ENCODE measurements at regions not wholly inside any gene's neighbourhood (a gene's known extent, or its start where the extent isn't known, plus 50 kb on each side); places are given as distances from the start of the nearest gene placed in this dataset.

GRCh38 chr7:80039251-80039884 lies 95.3 kb upstream of the GNAI1 start:
- H3K4me3 Mint-ChIP-seq, result no peak overlapping the region
- H3K9ac ChIP-seq, result no peak overlapping the region
- no peaks in the 10 kb centered on the region for H3F3A ChIP-seq (ENCODE audit: low read depth)
- no peaks in the 10 kb centered on the region for H3K9me3 Mint-ChIP-seq
- no peaks in the 10 kb centered on the region for H4K20me1 ChIP-seq (ENCODE audit: low read depth)
- H3K4me1 Mint-ChIP-seq, result no peaks in the 10 kb centered on the region
- H2AFZ ChIP-seq (replicated peaks), result no peak overlapping the region
- no peaks in the 10 kb centered on the region for H3K27me3 ChIP-seq
- no peak for DNase-seq (ENCODE audit: low spot score)
- no peaks in the 10 kb centered on the region for H3K36me3 ChIP-seq
- no peaks in the 10 kb centered on the region for H3K36me3 Mint-ChIP-seq
- H3K4me1 ChIP-seq, result no peaks in the 10 kb centered on the region
- no peaks in the 10 kb centered on the region for H3K27me3 Mint-ChIP-seq (ENCODE audit: insufficient read depth, low read depth)
- TF ChIP-seq CTCF (IDR thresholded peaks at IDR 0.05) (no peak), EZH2 (IDR thresholded peaks at IDR 0.05) (no peak)
- H3K4me3 ChIP-seq, result no peak overlapping the region
- no peak overlapping the region for H3K27ac ChIP-seq
- no peak overlapping the region for H3K4me2 ChIP-seq
- H3K27ac Mint-ChIP-seq, result no peak overlapping the region
- no peaks in the 10 kb centered on the region for H3K9me3 ChIP-seq (ENCODE audit: low read depth)
- no peaks in the 10 kb centered on the region for H3K79me2 ChIP-seq (ENCODE audit: low read depth)

- H3K27ac Mint-ChIP-seq, result no peak overlapping the region
- H3K4me1 Mint-ChIP-seq, result no peaks in the 10 kb centered on the region
- H3K79me2 ChIP-seq (ENCODE audit: low read depth), result no peaks in the 10 kb centered on the region
These were observed 96.9 kb upstream of the GNAI1 start for GRCh38 chr7:80037689-80038088.

GRCh38 chr7:80036107-80036506 lies 98.5 kb upstream of the GNAI1 start:
- H3K9me3 ChIP-seq (ENCODE audit: low read depth), result no peaks in the 10 kb centered on the region
- no peak for DNase-seq (ENCODE audit: low spot score)
- no peak overlapping the region for H3K9ac ChIP-seq
- H3K27ac Mint-ChIP-seq, result no peak overlapping the region
- no peaks in the 10 kb centered on the region for H4K20me1 ChIP-seq (ENCODE audit: low read depth)
- H3K36me3 Mint-ChIP-seq, result no peaks in the 10 kb centered on the region
- H3K4me3 Mint-ChIP-seq, result no peak overlapping the region
- no peak overlapping the region for H2AFZ ChIP-seq (replicated peaks)
- no peaks in the 10 kb centered on the region for H3K4me1 ChIP-seq
- no peaks in the 10 kb centered on the region for H3K4me1 Mint-ChIP-seq
- peaks cover 2% of the 10 kb centered on the region for H3K27me3 Mint-ChIP-seq (ENCODE audit: insufficient read depth, low read depth)
- no peaks in the 10 kb centered on the region for H3K79me2 ChIP-seq (ENCODE audit: low read depth)
- H3K27ac ChIP-seq, result no peak overlapping the region
- no peaks in the 10 kb centered on the region for H3F3A ChIP-seq (ENCODE audit: low read depth)
- no peak overlapping the region for H3K4me3 ChIP-seq
- no peaks in the 10 kb centered on the region for H3K9me3 Mint-ChIP-seq
- no peak overlapping the region for H3K4me2 ChIP-seq
- H3K36me3 ChIP-seq, result no peaks in the 10 kb centered on the region
- TF ChIP-seq EZH2phosphoT487 (IDR thresholded peaks at IDR 0.05) (no peak), EZH2 (IDR thresholded peaks at IDR 0.05) (no peak), CTCF (IDR thresholded peaks at IDR 0.05) (no peak)
- H3K27me3 ChIP-seq, result no peaks in the 10 kb centered on the region

More at GRCh38 chr7:80037689-80038088, 96.9 kb upstream of the GNAI1 start:
- Mint-ChIP-seq H3K4me3 (no peak overlapping the region), H3K36me3 (no peaks in the 10 kb centered on the region), H3K27me3 (ENCODE audit: insufficient read depth, low read depth) (peaks cover 2% of the 10 kb centered on the region), H3K9me3 (no peaks in the 10 kb centered on the region)
- no peak for DNase-seq (ENCODE audit: low spot score)
- Histone ChIP-seq H3K4me2 (no peak overlapping the region), H3K4me3 (no peak overlapping the region), H3K9ac (no peak overlapping the region), H3K27ac (no peak overlapping the region), H3K27me3 (no peaks in the 10 kb centered on the region), H3F3A (ENCODE audit: low read depth) (no peaks in the 10 kb centered on the region), H2AFZ (replicated peaks) (no peak overlapping the region), H3K9me3 (ENCODE audit: low read depth) (no peaks in the 10 kb centered on the region), H3K36me3 (no peaks in the 10 kb centered on the region), H4K20me1 (ENCODE audit: low read depth) (no peaks in the 10 kb centered on the region), H3K4me1 (no peaks in the 10 kb centered on the region)
- no peak for TF ChIP-seq EZH2 (IDR thresholded peaks at IDR 0.05)
- TF ChIP-seq EZH2phosphoT487 (IDR thresholded peaks at IDR 0.05), result no peak
- TF ChIP-seq CTCF (IDR thresholded peaks at IDR 0.05), result no peak

All from neural progenitor cell (in vitro differentiated cells).